ENCODE measurements at regions not wholly inside any gene's neighbourhood (a gene's known extent, or its start where the extent isn't known, plus 50 kb on each side); places are given as distances from the start of the nearest gene placed in this dataset.
A peak's percentile ranks its signal among the peaks of the same experiment; 100 is the strongest.
"Not testable (repeated sequence)": the region's sequence is repeated elsewhere in the genome, so short reads cannot be mapped to it uniquely, and the experiment has no call there.

DNA sequence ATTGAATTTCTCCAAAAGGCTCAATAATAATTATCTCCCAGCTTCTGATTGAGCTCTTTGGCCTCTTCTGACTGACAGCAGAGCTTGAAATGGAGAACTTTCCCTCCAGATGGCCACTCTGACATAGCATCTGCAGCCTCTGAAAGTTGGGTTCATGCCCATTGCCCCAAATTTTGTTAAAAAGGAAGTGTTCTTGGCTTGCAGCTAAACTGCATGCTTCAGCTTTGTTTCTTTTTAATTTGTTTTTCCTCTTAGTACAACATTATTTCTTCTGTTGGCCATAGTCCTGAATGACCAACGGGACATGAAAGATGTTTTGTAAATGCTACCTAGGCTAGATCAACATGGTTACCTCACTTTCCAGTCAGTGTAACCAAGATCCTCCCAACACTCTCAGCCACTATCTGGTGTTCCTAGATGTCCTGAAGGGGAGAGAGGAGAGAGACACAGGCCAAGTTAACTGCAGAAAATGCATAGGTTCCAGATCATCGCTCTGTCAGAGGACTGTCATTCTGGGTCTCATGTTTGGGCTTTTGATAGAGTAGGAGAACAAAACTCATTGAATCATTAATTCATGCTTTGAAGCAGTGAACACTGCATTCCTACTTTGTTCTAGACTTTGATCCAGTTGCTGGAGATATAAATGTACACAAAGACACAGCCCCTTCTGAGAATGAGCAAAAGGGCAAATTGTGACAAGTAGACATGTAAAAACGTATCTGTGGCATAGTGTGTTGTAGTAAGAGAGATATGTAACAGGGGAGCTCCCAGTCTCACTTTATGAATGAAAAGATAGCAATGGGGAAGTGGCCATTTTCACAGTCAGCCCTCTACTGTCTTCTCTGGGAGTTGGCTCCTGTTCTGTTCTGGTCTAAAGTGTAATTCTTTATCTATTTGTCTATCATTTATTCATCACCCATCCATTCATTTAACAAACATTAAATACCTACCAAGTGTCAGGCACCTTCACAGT is 156.2 kb downstream of the ZNF621 start:
- Histone ChIP-seq H3K9ac (ENCODE audit: low read length in 5 of 5) (no peak overlapping the region), H3K27ac (ENCODE audit: low read depth, low read length) (no peak overlapping the region), H3K27me3 (ENCODE audit: control insufficient read depth in 5 of 5, insufficient read depth in 4 of 5, low read length in 5 of 5) (no peaks in the 10 kb centered on the region), H3K4me1 (ENCODE audit: control insufficient read depth in 5 of 5, insufficient read depth in 5 of 5, low read length in 5 of 5) (peaks cover 0 to 7% (median 0%) of the 10 kb centered on the region in 5 donors), H3K9me3 (ENCODE audit: control insufficient read depth in 5 of 5, low read length in 5 of 5) (no peaks in the 10 kb centered on the region), H3K36me3 (ENCODE audit: control insufficient read depth in 5 of 5, insufficient read depth in 5 of 5, low read length in 5 of 5) (no peaks in the 10 kb centered on the region), H3K4me3 (ENCODE audit: low read depth in 1 of 5, low read length in 5 of 5) (no peak overlapping the region)

DNA sequence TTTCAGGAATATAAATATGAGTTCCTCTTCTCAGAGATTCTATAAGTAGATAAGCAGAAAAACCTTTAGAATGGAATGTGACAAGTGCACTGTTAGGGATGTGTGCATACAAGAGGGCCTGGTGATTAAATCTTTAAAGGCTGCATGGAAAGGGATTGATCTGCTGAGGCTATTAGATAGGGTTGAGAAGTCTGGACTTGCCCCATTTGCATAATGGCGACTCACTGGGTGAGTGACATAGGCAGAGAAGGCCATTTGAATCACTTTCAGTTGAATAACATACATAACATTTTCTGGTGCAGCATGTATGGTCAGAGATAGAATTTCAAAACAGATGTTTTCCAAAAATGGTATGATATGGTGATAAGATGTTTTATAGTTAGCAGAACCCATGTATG is 156.9 kb downstream of the ZNF621 start:
- Histone ChIP-seq H3K4me3 (ENCODE audit: low read depth in 1 of 5, low read length in 5 of 5) (no peak overlapping the region), H3K27ac (ENCODE audit: low read depth, low read length) (no peak overlapping the region), H3K27me3 (ENCODE audit: control insufficient read depth in 5 of 5, insufficient read depth in 4 of 5, low read length in 5 of 5) (no peaks in the 10 kb centered on the region), H3K36me3 (ENCODE audit: control insufficient read depth in 5 of 5, insufficient read depth in 5 of 5, low read length in 5 of 5) (no peaks in the 10 kb centered on the region), H3K9me3 (ENCODE audit: control insufficient read depth in 5 of 5, low read length in 5 of 5) (no peaks in the 10 kb centered on the region), H3K4me1 (ENCODE audit: control insufficient read depth in 5 of 5, insufficient read depth in 5 of 5, low read length in 5 of 5) (peaks cover 0 to 7% (median 0%) of the 10 kb centered on the region in 5 donors), H3K9ac (ENCODE audit: low read length in 5 of 5) (no peak overlapping the region)

DNA sequence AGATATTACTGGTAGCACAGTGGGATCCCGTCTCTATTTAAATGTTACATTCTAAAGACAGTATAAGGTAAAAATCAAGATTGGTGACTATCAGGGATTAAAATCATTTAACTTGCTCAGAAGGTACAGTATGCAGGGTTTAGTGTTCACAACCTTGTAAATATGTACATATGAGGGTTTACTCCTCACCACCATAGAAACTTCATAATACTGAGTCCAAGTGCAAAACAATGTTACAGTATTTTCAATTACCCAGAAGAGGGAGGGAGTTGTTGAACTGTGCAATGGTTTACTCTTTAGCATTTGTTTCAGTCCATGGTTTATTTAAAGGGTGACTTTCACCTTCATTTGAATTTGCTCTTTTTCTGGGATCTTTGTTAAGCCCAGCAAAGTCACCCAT is 165.1 kb downstream of the ZNF621 start:
- no peak overlapping the region for H3K27ac ChIP-seq (ENCODE audit: low read depth, low read length)

DNA sequence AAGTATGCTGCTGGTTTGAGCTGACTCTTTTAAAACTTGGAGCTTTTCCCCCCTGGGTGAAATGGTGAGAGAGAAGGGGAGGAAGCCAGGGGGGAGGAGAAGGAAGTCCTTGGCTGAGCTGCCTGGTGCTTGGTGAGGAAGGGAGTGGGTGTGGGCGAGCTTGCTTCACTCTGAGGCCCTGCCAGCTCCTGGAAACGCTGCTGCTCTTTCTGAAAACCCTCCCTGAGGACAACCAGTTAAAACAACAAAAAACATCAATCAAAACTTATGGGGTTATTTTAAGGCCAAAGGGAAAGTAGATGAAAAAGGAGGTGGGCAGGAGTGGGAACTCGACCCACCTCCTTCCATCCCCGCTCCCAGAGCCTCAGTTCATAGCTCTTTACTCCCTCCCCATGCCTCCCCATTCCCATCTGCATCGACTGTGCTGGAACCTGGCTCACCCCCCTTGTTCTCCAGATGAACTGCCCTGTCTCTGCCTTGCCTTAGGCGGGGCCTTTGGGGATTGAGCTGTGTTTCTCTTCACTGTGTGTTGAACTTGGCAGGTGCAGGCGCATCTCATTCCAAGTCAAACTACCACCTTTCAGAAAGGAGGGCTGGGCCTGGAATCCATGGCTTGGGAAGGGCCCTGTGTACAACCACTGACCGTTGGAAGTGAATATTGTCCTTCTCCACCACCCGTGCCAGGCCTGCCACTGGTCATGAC is 166.1 kb downstream of the ZNF621 start:
- no peaks in the 10 kb centered on the region for H3K36me3 ChIP-seq (ENCODE audit: control insufficient read depth in 5 of 5, insufficient read depth in 5 of 5, low read length in 5 of 5)

More for the DNA sequence above, 165.1 kb downstream of the ZNF621 start:
- no peaks in the 10 kb centered on the region for H3K27me3 ChIP-seq (ENCODE audit: control insufficient read depth in 5 of 5, insufficient read depth in 4 of 5, low read length in 5 of 5)
- no peaks in the 10 kb centered on the region for H3K9me3 ChIP-seq (ENCODE audit: control insufficient read depth in 5 of 5, low read length in 5 of 5)
- H3K9ac ChIP-seq (ENCODE audit: low read length in 5 of 5) = no peak overlapping the region
- H3K36me3 ChIP-seq (ENCODE audit: control insufficient read depth in 5 of 5, insufficient read depth in 5 of 5, low read length in 5 of 5) = no peaks in the 10 kb centered on the region
- H3K4me1 ChIP-seq (ENCODE audit: control insufficient read depth in 5 of 5, insufficient read depth in 5 of 5, low read length in 5 of 5) = peaks cover 6 to 35% (median 32%) of the 10 kb centered on the region in 5 donors
- no peak overlapping the region for H3K4me3 ChIP-seq (ENCODE audit: low read depth in 1 of 5, low read length in 5 of 5)

DNA sequence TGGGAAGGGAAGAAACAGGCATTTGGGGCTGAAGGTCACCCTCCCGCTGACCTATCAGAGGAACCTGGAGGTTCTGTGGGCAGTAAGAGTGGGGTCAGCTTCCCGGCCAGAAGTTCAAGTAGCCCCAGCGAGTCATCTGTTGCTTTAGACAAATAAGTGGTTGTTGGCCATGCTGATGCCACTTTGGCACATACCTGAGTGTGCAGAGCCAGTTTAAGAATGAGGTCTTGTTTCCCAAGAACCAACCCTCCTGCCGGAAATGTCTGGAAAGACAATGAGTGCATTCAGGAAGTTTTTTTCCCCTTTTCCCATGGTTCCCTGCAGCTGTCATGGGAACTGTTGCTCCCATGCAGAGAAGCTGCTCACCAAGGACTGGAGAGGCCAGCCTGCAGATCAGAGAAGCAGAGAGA is 166.7 kb downstream of the ZNF621 start:
- Histone ChIP-seq H3K36me3 (ENCODE audit: control insufficient read depth in 5 of 5, insufficient read depth in 5 of 5, low read length in 5 of 5) (no peaks in the 10 kb centered on the region), H3K4me3 (ENCODE audit: low read depth in 1 of 5, low read length in 5 of 5) (peak overlapping the region in 1 of 5 donors; percentile 1), H3K4me1 (ENCODE audit: control insufficient read depth in 5 of 5, insufficient read depth in 5 of 5, low read length in 5 of 5) (peaks cover 8 to 43% (median 38%) of the 10 kb centered on the region in 5 donors), H3K9me3 (ENCODE audit: control insufficient read depth in 5 of 5, low read length in 5 of 5) (no peaks in the 10 kb centered on the region), H3K27ac (ENCODE audit: low read depth, low read length) (no peak overlapping the region), H3K9ac (ENCODE audit: low read length in 5 of 5) (no peak overlapping the region), H3K27me3 (ENCODE audit: control insufficient read depth in 5 of 5, insufficient read depth in 4 of 5, low read length in 5 of 5) (no peaks in the 10 kb centered on the region)

More for the DNA sequence above, 166.1 kb downstream of the ZNF621 start:
- H3K9ac ChIP-seq (ENCODE audit: low read length in 5 of 5) = no peak overlapping the region
- peak overlapping the region; percentile 47 for H3K27ac ChIP-seq (ENCODE audit: low read depth, low read length)
- H3K4me3 ChIP-seq (ENCODE audit: low read depth in 1 of 5, low read length in 5 of 5) = peak overlapping the region in 4 of 5 donors; percentile 1 to 37 (median 30)
- no peaks in the 10 kb centered on the region for H3K27me3 ChIP-seq (ENCODE audit: control insufficient read depth in 5 of 5, insufficient read depth in 4 of 5, low read length in 5 of 5)
- H3K4me1 ChIP-seq (ENCODE audit: control insufficient read depth in 5 of 5, insufficient read depth in 5 of 5, low read length in 5 of 5) = peaks cover 8 to 41% (median 38%) of the 10 kb centered on the region in 5 donors
- no peaks in the 10 kb centered on the region for H3K9me3 ChIP-seq (ENCODE audit: control insufficient read depth in 5 of 5, low read length in 5 of 5)

DNA sequence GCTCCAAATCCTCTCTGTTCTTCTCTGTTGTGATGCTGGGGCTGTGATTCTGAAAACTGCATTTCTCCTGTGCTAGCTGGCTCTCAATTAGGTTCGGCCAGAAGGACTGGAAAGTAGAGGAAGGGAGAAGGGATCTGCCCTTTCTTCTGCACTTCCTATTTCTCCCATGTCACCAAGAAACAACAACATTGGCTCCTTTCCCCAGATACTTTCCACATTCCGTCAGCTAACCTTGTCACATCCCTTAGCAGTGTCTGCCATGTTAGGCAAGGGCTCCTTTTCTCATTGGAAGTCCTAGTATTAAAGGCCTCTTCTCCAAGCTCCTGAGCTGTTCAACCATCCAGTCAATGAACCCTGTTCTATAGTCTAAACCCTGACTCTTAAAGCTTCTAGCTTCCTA is 171.1 kb downstream of the ZNF621 start:
- peaks cover 8 to 34% (median 26%) of the 10 kb centered on the region in 5 donors for H3K4me1 ChIP-seq (ENCODE audit: control insufficient read depth in 5 of 5, insufficient read depth in 5 of 5, low read length in 5 of 5)

DNA sequence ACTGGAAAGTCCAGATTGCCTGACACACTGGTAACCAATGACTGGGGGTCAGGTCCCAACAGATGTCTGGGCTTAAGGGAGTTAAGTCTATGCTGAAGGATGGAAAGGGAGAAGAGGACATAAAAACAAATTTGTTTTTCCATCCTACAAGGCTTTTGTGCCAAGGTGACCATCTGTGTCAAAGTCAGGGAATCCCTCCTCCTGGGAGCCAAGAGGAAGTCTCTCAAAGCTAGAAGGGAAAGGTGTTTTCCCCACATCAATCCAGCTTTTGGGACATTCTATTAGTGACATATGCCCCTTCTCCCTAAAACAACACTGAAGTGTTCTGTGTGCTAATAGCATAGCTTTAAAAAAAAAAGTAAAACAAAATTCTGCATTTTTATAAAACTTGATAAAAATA is 173.9 kb downstream of the ZNF621 start:
- peaks cover 2 to 21% (median 13%) of the 10 kb centered on the region in 5 donors for H3K4me1 ChIP-seq (ENCODE audit: control insufficient read depth in 5 of 5, insufficient read depth in 5 of 5, low read length in 5 of 5)
- H3K9me3 ChIP-seq (ENCODE audit: control insufficient read depth in 5 of 5, low read length in 5 of 5); H3K36me3 ChIP-seq (ENCODE audit: control insufficient read depth in 5 of 5, insufficient read depth in 5 of 5, low read length in 5 of 5); H3K9ac ChIP-seq (ENCODE audit: low read length in 5 of 5); H3K27ac ChIP-seq (ENCODE audit: low read depth, low read length); H3K4me3 ChIP-seq (ENCODE audit: low read depth in 1 of 5, low read length in 5 of 5); H3K27me3 ChIP-seq (ENCODE audit: control insufficient read depth in 5 of 5, insufficient read depth in 4 of 5, low read length in 5 of 5): not testable (repeated sequence)

More for the DNA sequence above, 171.1 kb downstream of the ZNF621 start:
- H3K9me3 ChIP-seq (ENCODE audit: control insufficient read depth in 5 of 5, low read length in 5 of 5) = no peaks in the 10 kb centered on the region
- no peaks in the 10 kb centered on the region for H3K27me3 ChIP-seq (ENCODE audit: control insufficient read depth in 5 of 5, insufficient read depth in 4 of 5, low read length in 5 of 5)
- H3K4me3 ChIP-seq (ENCODE audit: low read depth in 1 of 5, low read length in 5 of 5) = no peak overlapping the region
- no peak overlapping the region for H3K9ac ChIP-seq (ENCODE audit: low read length in 5 of 5)
- no peaks in the 10 kb centered on the region for H3K36me3 ChIP-seq (ENCODE audit: control insufficient read depth in 5 of 5, insufficient read depth in 5 of 5, low read length in 5 of 5)
- H3K27ac ChIP-seq (ENCODE audit: low read depth, low read length) = no peak overlapping the region

DNA sequence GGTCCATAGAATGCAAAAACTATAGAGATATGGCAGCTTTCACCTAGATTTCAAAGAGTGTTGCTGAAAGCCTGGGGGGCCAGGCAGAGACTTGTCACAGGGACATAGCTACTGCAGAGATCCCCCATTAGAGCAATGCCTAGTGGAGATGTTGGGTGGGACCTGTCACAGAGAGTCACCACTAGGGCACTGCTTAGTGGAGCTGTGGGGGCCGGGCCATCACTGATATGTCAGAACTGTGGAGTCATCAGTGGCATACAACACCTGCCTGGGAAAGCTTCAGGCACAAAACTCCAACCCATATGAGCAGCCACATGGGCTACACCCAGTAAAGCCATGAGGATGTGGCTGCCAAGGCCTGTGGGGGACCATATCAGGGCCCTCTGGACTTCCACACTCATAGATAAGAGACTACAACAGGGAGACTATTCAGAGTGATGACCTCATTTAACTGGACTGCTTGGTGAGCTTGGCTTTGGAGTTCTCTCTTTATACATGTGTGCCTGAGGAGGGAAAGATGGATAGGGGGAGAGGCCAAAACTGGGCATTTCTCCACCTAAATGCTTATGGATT is 176.3 kb downstream of the ZNF621 start:
- Histone ChIP-seq H3K9ac (ENCODE audit: low read length in 5 of 5) (no peak overlapping the region), H3K4me3 (ENCODE audit: low read depth in 1 of 5, low read length in 5 of 5) (no peak overlapping the region), H3K36me3 (ENCODE audit: control insufficient read depth in 5 of 5, insufficient read depth in 5 of 5, low read length in 5 of 5) (no peaks in the 10 kb centered on the region), H3K27me3 (ENCODE audit: control insufficient read depth in 5 of 5, insufficient read depth in 4 of 5, low read length in 5 of 5) (no peaks in the 10 kb centered on the region), H3K4me1 (ENCODE audit: control insufficient read depth in 5 of 5, insufficient read depth in 5 of 5, low read length in 5 of 5) (peaks cover 0 to under 1% (median 0%) of the 10 kb centered on the region in 5 donors), H3K27ac (ENCODE audit: low read depth, low read length) (no peak overlapping the region), H3K9me3 (ENCODE audit: control insufficient read depth in 5 of 5, low read length in 5 of 5) (peaks cover 0 to 5% (median 0%) of the 10 kb centered on the region in 5 donors)

DNA sequence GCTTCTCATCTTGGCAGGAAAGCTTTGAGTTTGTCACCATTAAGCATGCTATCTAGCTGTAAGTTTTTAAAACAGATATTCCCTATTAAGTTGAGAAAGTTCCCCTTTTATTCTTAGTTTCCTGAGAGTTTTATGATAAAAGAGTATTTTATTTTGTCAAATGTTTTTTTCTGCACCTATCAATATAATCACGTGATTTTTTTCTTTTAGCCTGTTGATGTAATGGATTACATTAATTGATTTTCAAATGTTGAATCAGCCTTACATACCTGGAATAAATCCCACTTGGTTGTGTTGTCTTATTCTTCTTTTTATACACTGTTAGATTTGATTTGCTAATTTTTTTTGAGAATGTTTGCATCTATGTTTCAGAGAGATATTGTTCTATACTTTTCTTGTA is 179.5 kb downstream of the ZNF621 start:
- no peaks in the 10 kb centered on the region for H3K27me3 ChIP-seq (ENCODE audit: control insufficient read depth in 5 of 5, insufficient read depth in 4 of 5, low read length in 5 of 5)
- H3K9ac ChIP-seq (ENCODE audit: low read length in 5 of 5) = no peak overlapping the region
- no peaks in the 10 kb centered on the region for H3K4me1 ChIP-seq (ENCODE audit: control insufficient read depth in 5 of 5, insufficient read depth in 5 of 5, low read length in 5 of 5)
- no peak overlapping the region for H3K27ac ChIP-seq (ENCODE audit: low read depth, low read length)
- H3K36me3 ChIP-seq (ENCODE audit: control insufficient read depth in 5 of 5, insufficient read depth in 5 of 5, low read length in 5 of 5) = no peaks in the 10 kb centered on the region
- no peak overlapping the region for H3K4me3 ChIP-seq (ENCODE audit: low read depth in 1 of 5, low read length in 5 of 5)
- H3K9me3 ChIP-seq (ENCODE audit: control insufficient read depth in 5 of 5, low read length in 5 of 5) = peaks cover 0 to 5% (median 0%) of the 10 kb centered on the region in 5 donors
